Mucosa of stomach (tissue), 1 donor: ENCODE measurements at regions not wholly inside any gene's neighbourhood (a gene's known extent, or its start where the extent isn't known, plus 50 kb on each side); places are given as distances from the start of the nearest gene placed in this dataset.

Experiments used
- H3K27me3 ChIP-seq: one replicate; pipeline ENCODE4 v1.7.0; 2013; ENCODE audit warnings: mild to moderate bottlenecking, low read length; ENCODE audit not compliant: control insufficient read depth, insufficient read depth
- H3K36me3 ChIP-seq: one replicate; pipeline ENCODE4 v1.7.0; 2013; ENCODE audit warnings: low read length; ENCODE audit not compliant: control insufficient read depth, insufficient read depth
- H3K4me1 ChIP-seq: one replicate; pipeline ENCODE4 v1.7.0; 2013; ENCODE audit warnings: mild to moderate bottlenecking, low read length; ENCODE audit not compliant: control insufficient read depth, insufficient read depth
- H3K4me3 ChIP-seq: one replicate; pipeline ENCODE4 v1.7.0; 2013; ENCODE audit warnings: low read length
- H3K9ac ChIP-seq: one replicate; pipeline ENCODE4 v1.7.0; 2013; ENCODE audit warnings: mild to moderate bottlenecking, low read length, moderate library complexity
- H3K9me3 ChIP-seq: one replicate; pipeline ENCODE4 v1.7.0; 2013; ENCODE audit warnings: mild to moderate bottlenecking, low read length, moderate library complexity; ENCODE audit not compliant: control insufficient read depth
- donor health status: Pancreatic carcinoma.

- H3K27me3 ChIP-seq = no peaks in the 10 kb centered on the region
Observed at GRCh38 chr3:184459355-184459754, 79.5 kb downstream of the CHRD start.

GRCh38 chr3:184460276-184460675, 80.4 kb downstream of the CHRD start:
- H3K27me3 ChIP-seq = no peaks in the 10 kb centered on the region
- no peaks in the 10 kb centered on the region for H3K9me3 ChIP-seq
- no peaks in the 10 kb centered on the region for H3K4me1 ChIP-seq
- no peak overlapping the region for H3K9ac ChIP-seq
- H3K4me3 ChIP-seq = no peak overlapping the region
- no peaks in the 10 kb centered on the region for H3K36me3 ChIP-seq

More at GRCh38 chr3:184459355-184459754, 79.5 kb downstream of the CHRD start:
- Histone ChIP-seq H3K9ac (no peak overlapping the region), H3K36me3 (no peaks in the 10 kb centered on the region), H3K9me3 (no peaks in the 10 kb centered on the region), H3K4me1 (no peaks in the 10 kb centered on the region), H3K4me3 (no peak overlapping the region)

GRCh38 chr3:184461219-184461618, 81.4 kb downstream of the CHRD start:
- no peaks in the 10 kb centered on the region for H3K9me3 ChIP-seq
- no peak overlapping the region for H3K9ac ChIP-seq
- H3K4me3 ChIP-seq = no peak overlapping the region
- H3K4me1 ChIP-seq = peaks cover 4% of the 10 kb centered on the region
- no peaks in the 10 kb centered on the region for H3K36me3 ChIP-seq
- H3K27me3 ChIP-seq = no peaks in the 10 kb centered on the region

- H3K4me1 ChIP-seq = peaks cover 18% of the 10 kb centered on the region
- H3K36me3 ChIP-seq = no peaks in the 10 kb centered on the region
Observed at GRCh38 chr3:184465883-184466412, 86.1 kb downstream of the CHRD start.

GRCh38 chr3:184466413-184466960, 86.6 kb downstream of the CHRD start:
- H3K36me3 ChIP-seq = no peaks in the 10 kb centered on the region
- H3K27me3 ChIP-seq = peaks cover 6% of the 10 kb centered on the region
- H3K9me3 ChIP-seq = no peaks in the 10 kb centered on the region
- peaks cover 18% of the 10 kb centered on the region for H3K4me1 ChIP-seq
- no peak overlapping the region for H3K4me3 ChIP-seq
- no peak overlapping the region for H3K9ac ChIP-seq

More at GRCh38 chr3:184465883-184466412, 86.1 kb downstream of the CHRD start:
- Histone ChIP-seq H3K27me3 (peaks cover 6% of the 10 kb centered on the region), H3K9ac (no peak overlapping the region), H3K9me3 (no peaks in the 10 kb centered on the region), H3K4me3 (no peak overlapping the region)

GRCh38 chr3:184467171-184467570, 87.3 kb downstream of the CHRD start:
- Histone ChIP-seq H3K9ac (no peak overlapping the region), H3K27me3 (peaks cover 6% of the 10 kb centered on the region), H3K4me3 (no peak overlapping the region), H3K9me3 (no peaks in the 10 kb centered on the region), H3K36me3 (no peaks in the 10 kb centered on the region), H3K4me1 (peaks cover 18% of the 10 kb centered on the region)

GRCh38 chr3:184470551-184470950, 90.7 kb downstream of the CHRD start:
- H3K9ac ChIP-seq = no peak overlapping the region
- H3K36me3 ChIP-seq = no peaks in the 10 kb centered on the region
- peaks cover 6% of the 10 kb centered on the region for H3K27me3 ChIP-seq
- no peak overlapping the region for H3K4me3 ChIP-seq
- H3K9me3 ChIP-seq = no peaks in the 10 kb centered on the region
- H3K4me1 ChIP-seq = peaks cover 18% of the 10 kb centered on the region

- H3K9ac ChIP-seq = no peak overlapping the region
- H3K4me1 ChIP-seq = peaks cover 12% of the 10 kb centered on the region
- H3K27me3 ChIP-seq = peaks cover 6% of the 10 kb centered on the region
Observed at GRCh38 chr3:184471439-184471838, 90.1 kb upstream of the EPHB3 start.

GRCh38 chr3:184472723-184473428, 88.7 kb upstream of the EPHB3 start:
- H3K27me3 ChIP-seq = no peaks in the 10 kb centered on the region
- H3K4me1 ChIP-seq = peaks cover 3% of the 10 kb centered on the region
- H3K4me3 ChIP-seq = no peak overlapping the region
- H3K36me3 ChIP-seq = no peaks in the 10 kb centered on the region
- no peak overlapping the region for H3K9ac ChIP-seq
- H3K9me3 ChIP-seq = no peaks in the 10 kb centered on the region

More at GRCh38 chr3:184471439-184471838, 90.1 kb upstream of the EPHB3 start:
- Histone ChIP-seq H3K4me3 (no peak overlapping the region), H3K36me3 (no peaks in the 10 kb centered on the region), H3K9me3 (no peaks in the 10 kb centered on the region)

- H3K36me3 ChIP-seq = no peaks in the 10 kb centered on the region
- H3K9ac ChIP-seq = no peak overlapping the region
- H3K4me3 ChIP-seq = no peak overlapping the region
- no peaks in the 10 kb centered on the region for H3K4me1 ChIP-seq
- no peaks in the 10 kb centered on the region for H3K9me3 ChIP-seq
- H3K27me3 ChIP-seq = peaks cover 4% of the 10 kb centered on the region
Observed at GRCh38 chr3:184474897-184475296, 86.7 kb upstream of the EPHB3 start.

GRCh38 chr3:184477940-184478339, 83.6 kb upstream of the EPHB3 start:
- Histone ChIP-seq H3K9ac (no peak overlapping the region), H3K4me3 (no peak overlapping the region), H3K9me3 (no peaks in the 10 kb centered on the region), H3K4me1 (peaks cover 6% of the 10 kb centered on the region), H3K36me3 (no peaks in the 10 kb centered on the region), H3K27me3 (peaks cover 13% of the 10 kb centered on the region)

- Histone ChIP-seq H3K9ac (no peak overlapping the region), H3K27me3 (peaks cover 13% of the 10 kb centered on the region), H3K4me1 (peaks cover 6% of the 10 kb centered on the region), H3K9me3 (no peaks in the 10 kb centered on the region), H3K36me3 (no peaks in the 10 kb centered on the region), H3K4me3 (no peak overlapping the region)
Observed at GRCh38 chr3:184479426-184480126, 82.0 kb upstream of the EPHB3 start.
